TTC549 (cell line): ENCODE measurements at regions not wholly inside any gene's neighbourhood (a gene's known extent, or its start where the extent isn't known, plus 50 kb on each side); places are given as distances from the start of the nearest gene placed in this dataset.

ENCODE experiments used
- FAIRE-seq: peaks from 2 replicates; lab custom pipeline; 2012; peaks lifted over from hg19 to GRCh38; lab: Jason Lieb, UNC

GRCh38 chr13:103184413-103184812, 118.2 kb upstream of the SLC10A2 start:
- no peak for FAIRE-seq

- no peak for FAIRE-seq
Measured at GRCh38 chr13:103178986-103179943, 113.0 kb upstream of the SLC10A2 start.

- no peak for FAIRE-seq
Measured at GRCh38 chr13:103174966-103175365, 108.7 kb upstream of the SLC10A2 start.

- FAIRE-seq = no peak
Measured at GRCh38 chr13:103168901-103169508, 102.8 kb upstream of the SLC10A2 start.

GRCh38 chr13:103164251-103164650, 98.0 kb upstream of the SLC10A2 start:
- FAIRE-seq = no peak

GRCh38 chr13:103161476-103161875, 95.3 kb upstream of the SLC10A2 start:
- no peak for FAIRE-seq

GRCh38 chr13:103157434-103158145, 91.4 kb upstream of the SLC10A2 start:
- FAIRE-seq = no peak

- FAIRE-seq = no peak
Measured at GRCh38 chr13:103157016-103157415, 90.8 kb upstream of the SLC10A2 start.

GRCh38 chr13:103156346-103156998, 90.3 kb upstream of the SLC10A2 start:
- FAIRE-seq = no peak

GRCh38 chr13:103153466-103153865, 87.2 kb upstream of the SLC10A2 start:
- FAIRE-seq = no peak

- no peak for FAIRE-seq
Measured at GRCh38 chr13:103147961-103148360, 81.7 kb upstream of the SLC10A2 start.

GRCh38 chr13:103145442-103145841, 79.2 kb upstream of the SLC10A2 start:
- FAIRE-seq = no peak

- no peak for FAIRE-seq
Measured at GRCh38 chr13:103143432-103143831, 77.2 kb upstream of the SLC10A2 start.

GRCh38 chr13:103142151-103142550, 75.9 kb upstream of the SLC10A2 start:
- FAIRE-seq = no peak

- no peak for FAIRE-seq
Measured at GRCh38 chr13:103140001-103140671, 73.9 kb upstream of the SLC10A2 start.

GRCh38 chr13:103134271-103134670, 68.1 kb upstream of the SLC10A2 start:
- FAIRE-seq = no peak

GRCh38 chr13:103133556-103133955, 67.3 kb upstream of the SLC10A2 start:
- FAIRE-seq = no peak

GRCh38 chr13:103130681-103131210, 64.5 kb upstream of the SLC10A2 start:
- no peak for FAIRE-seq

GRCh38 chr13:103130146-103130545, 63.9 kb upstream of the SLC10A2 start:
- FAIRE-seq = no peak
